ENCODE measurements at regions not wholly inside any gene's neighbourhood (a gene's known extent, or its start where the extent isn't known, plus 50 kb on each side); places are given as distances from the start of the nearest gene placed in this dataset. TPM values are rescaled to one million over a fixed set of nuclear protein-coding genes. Genes with fewer than 3 reads are reported as not detected.

DNA sequence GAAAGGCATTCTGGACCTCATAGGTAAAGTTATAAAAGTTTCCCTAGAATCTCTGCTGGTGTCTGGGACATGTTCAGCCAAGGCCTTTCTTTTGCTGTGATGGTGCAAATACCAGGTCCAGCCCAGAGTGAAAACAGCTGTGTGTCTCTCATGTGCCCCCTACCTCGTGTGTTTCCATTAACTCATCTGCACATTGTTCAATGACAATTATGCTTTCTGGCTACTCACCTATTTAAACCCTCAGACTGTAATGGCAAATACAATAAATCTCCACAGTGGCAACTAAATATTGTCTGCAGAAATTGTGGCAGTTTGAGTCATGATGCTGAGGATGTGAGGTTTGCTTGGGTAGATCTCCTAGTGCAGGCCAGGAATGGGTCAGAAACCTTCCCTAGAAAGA, 53.1 kb upstream of the GALNT15 start:
- H3K4me3 ChIP-seq (ENCODE audit: low read depth, low read length) = no peak overlapping the region
- WGBS = 35% methylated on average over 1 of the region's 1 CpG
- no peaks in the 10 kb centered on the region for H3K4me1 ChIP-seq (ENCODE audit: insufficient read depth)
- no peaks in the 10 kb centered on the region for H3K36me3 ChIP-seq (ENCODE audit: insufficient read depth)
- H3K27ac ChIP-seq (ENCODE audit: low read depth) = no peak overlapping the region
- no peak for DNase-seq (ENCODE audit: extremely low spot score)

DNA sequence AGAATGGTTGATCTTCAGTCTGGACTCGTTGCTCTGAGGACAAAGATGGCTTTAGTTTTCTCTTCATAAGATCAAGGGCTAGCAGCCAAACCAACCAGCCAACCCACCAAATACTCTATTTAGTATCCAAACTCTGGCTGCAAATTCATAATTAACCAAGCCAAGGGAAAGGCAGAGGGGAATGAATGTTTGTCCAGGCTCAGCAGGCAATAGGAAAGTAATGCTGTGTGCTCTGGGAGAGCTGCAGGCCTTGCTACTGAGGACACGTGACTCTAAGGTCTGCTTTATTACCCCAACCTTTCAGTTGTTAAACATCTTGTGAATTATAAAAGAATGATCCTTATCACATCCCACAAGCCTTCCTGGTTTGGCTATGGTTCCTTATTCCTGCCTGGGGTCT, 52.3 kb upstream of the GALNT15 start:
- 71% methylated on average over 2 of the region's 2 CpGs for WGBS
- H3K4me3 ChIP-seq (ENCODE audit: low read depth, low read length) = no peak overlapping the region
- H3K27ac ChIP-seq (ENCODE audit: low read depth) = no peak overlapping the region
- H3K36me3 ChIP-seq (ENCODE audit: insufficient read depth) = no peaks in the 10 kb centered on the region
- no peaks in the 10 kb centered on the region for H3K4me1 ChIP-seq (ENCODE audit: insufficient read depth)
- no peak for DNase-seq (ENCODE audit: extremely low spot score)

DNA sequence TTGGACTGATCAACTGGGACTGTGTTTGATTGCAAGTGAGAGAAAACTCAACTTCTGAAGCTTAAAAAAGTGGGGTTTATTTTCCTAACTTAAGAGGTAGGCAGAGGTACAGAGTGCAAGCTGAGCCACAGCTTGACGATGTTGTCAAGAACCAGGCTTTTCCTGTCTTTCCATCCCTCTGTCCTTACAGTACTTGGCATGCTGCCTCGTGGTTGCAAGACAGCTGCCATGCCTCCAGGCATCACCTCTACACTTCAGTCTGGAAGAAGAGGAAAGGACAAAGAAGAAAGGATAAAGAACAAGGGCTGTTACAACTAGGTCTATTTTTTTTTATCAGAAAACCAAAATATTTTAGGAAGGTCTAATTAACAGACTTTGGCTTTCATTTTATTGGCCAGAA, 51.8 kb upstream of the GALNT15 start:
- no peaks in the 10 kb centered on the region for H3K36me3 ChIP-seq (ENCODE audit: insufficient read depth)
- no peak overlapping the region for H3K4me3 ChIP-seq (ENCODE audit: low read depth, low read length)
- DNase-seq (ENCODE audit: extremely low spot score) = no peak
- no peaks in the 10 kb centered on the region for H3K4me1 ChIP-seq (ENCODE audit: insufficient read depth)
- WGBS = 86% methylated on average over 2 of the region's 2 CpGs
- H3K27ac ChIP-seq (ENCODE audit: low read depth) = no peak overlapping the region

DNA sequence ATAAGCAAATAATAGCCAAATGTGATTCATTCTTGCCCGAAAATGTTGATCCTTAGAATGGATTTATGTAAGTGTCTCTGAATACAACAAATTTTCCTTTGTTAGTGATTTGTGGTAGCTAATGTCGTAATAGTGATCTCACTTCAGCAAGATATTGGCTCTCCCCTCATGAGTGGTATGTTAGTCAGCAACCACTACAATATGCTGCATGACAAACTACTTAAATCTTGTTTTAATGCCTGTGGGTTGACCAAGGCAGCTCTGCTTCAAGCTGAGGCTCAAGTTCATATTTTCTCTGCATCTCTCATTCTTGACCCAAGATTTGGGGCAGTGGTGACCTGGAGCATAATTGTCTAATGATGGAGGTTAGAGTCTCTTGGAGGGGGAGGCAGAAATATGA, 49.8 kb upstream of the GALNT15 start:
- DNase-seq (ENCODE audit: extremely low spot score) = no peak
- WGBS = 68% methylated on average over 2 of the region's 2 CpGs
- Histone ChIP-seq H3K27ac (ENCODE audit: low read depth) (no peak overlapping the region), H3K4me1 (ENCODE audit: insufficient read depth) (no peaks in the 10 kb centered on the region), H3K4me3 (ENCODE audit: low read depth, low read length) (no peak overlapping the region), H3K36me3 (ENCODE audit: insufficient read depth) (no peaks in the 10 kb centered on the region)

Small RNAs in the stretch of these regions (small RNA-seq; reads per million reads assigned to genes)
- gene MIR563 = not detected

Measured in urinary bladder (tissue), 4 donors.